A673 (cell line): ENCODE measurements at regions not wholly inside any gene's neighbourhood (a gene's known extent, or its start where the extent isn't known, plus 50 kb on each side); places are given as distances from the start of the nearest gene placed in this dataset.

Source experiments
- EZH2 ChIP-seq: fragments of 200-600 bp; sonication (generic); IDR thresholded peaks from 2 replicates; pipeline ENCODE4 v1.6.1; 2017; ENCODE audit warnings: borderline replicate concordance, low read depth, mild to moderate bottlenecking, mixed read lengths, antibody characterized with exemption, low read length; ENCODE audit not compliant: poor library complexity, severe bottlenecking
- TF ChIP-seq, protein P1 (sequence below): fragments of 300-800, 200-600 bp; sonication (generic); conservative IDR thresholded peaks from 2 replicates; pipeline ENCODE4 v1.5.1; 2017; ENCODE audit warnings: low read depth, mild to moderate bottlenecking, antibody characterized with exemption, low read length, moderate library complexity, mixed read lengths

- TF ChIP-seq, protein P1, sequence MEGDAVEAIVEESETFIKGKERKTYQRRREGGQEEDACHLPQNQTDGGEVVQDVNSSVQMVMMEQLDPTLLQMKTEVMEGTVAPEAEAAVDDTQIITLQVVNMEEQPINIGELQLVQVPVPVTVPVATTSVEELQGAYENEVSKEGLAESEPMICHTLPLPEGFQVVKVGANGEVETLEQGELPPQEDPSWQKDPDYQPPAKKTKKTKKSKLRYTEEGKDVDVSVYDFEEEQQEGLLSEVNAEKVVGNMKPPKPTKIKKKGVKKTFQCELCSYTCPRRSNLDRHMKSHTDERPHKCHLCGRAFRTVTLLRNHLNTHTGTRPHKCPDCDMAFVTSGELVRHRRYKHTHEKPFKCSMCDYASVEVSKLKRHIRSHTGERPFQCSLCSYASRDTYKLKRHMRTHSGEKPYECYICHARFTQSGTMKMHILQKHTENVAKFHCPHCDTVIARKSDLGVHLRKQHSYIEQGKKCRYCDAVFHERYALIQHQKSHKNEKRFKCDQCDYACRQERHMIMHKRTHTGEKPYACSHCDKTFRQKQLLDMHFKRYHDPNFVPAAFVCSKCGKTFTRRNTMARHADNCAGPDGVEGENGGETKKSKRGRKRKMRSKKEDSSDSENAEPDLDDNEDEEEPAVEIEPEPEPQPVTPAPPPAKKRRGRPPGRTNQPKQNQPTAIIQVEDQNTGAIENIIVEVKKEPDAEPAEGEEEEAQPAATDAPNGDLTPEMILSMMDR: no peak
- TF ChIP-seq EZH2: no peak
These were observed 57.7 kb upstream of the LRRC7 start for GRCh38 chr1:69510026-69510425.
